ENCODE measurements at regions not wholly inside any gene's neighbourhood (a gene's known extent, or its start where the extent isn't known, plus 50 kb on each side); places are given as distances from the start of the nearest gene placed in this dataset.

DNA sequence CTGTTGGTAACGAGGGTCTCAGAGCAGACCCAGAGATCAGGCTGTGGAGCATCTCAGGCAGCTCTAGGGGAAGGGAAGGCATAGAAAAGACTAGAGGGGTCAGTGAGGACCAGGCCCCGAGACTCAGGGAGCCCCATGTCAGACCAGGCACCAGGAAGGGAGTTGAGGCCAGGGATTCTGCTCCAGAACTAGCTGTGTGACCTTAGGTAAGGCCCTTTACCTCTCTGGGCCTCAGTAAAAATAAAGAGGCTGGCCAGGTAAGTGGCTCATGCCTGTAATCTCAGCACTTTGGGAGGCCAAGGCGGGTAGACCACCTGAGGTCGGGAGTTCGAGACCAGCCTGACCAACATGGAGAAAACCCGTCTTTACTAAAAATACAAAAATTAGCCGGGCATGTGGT lies 176.4 kb upstream of the IER5L start (continued):
- TF ChIP-seq, protein P1, sequence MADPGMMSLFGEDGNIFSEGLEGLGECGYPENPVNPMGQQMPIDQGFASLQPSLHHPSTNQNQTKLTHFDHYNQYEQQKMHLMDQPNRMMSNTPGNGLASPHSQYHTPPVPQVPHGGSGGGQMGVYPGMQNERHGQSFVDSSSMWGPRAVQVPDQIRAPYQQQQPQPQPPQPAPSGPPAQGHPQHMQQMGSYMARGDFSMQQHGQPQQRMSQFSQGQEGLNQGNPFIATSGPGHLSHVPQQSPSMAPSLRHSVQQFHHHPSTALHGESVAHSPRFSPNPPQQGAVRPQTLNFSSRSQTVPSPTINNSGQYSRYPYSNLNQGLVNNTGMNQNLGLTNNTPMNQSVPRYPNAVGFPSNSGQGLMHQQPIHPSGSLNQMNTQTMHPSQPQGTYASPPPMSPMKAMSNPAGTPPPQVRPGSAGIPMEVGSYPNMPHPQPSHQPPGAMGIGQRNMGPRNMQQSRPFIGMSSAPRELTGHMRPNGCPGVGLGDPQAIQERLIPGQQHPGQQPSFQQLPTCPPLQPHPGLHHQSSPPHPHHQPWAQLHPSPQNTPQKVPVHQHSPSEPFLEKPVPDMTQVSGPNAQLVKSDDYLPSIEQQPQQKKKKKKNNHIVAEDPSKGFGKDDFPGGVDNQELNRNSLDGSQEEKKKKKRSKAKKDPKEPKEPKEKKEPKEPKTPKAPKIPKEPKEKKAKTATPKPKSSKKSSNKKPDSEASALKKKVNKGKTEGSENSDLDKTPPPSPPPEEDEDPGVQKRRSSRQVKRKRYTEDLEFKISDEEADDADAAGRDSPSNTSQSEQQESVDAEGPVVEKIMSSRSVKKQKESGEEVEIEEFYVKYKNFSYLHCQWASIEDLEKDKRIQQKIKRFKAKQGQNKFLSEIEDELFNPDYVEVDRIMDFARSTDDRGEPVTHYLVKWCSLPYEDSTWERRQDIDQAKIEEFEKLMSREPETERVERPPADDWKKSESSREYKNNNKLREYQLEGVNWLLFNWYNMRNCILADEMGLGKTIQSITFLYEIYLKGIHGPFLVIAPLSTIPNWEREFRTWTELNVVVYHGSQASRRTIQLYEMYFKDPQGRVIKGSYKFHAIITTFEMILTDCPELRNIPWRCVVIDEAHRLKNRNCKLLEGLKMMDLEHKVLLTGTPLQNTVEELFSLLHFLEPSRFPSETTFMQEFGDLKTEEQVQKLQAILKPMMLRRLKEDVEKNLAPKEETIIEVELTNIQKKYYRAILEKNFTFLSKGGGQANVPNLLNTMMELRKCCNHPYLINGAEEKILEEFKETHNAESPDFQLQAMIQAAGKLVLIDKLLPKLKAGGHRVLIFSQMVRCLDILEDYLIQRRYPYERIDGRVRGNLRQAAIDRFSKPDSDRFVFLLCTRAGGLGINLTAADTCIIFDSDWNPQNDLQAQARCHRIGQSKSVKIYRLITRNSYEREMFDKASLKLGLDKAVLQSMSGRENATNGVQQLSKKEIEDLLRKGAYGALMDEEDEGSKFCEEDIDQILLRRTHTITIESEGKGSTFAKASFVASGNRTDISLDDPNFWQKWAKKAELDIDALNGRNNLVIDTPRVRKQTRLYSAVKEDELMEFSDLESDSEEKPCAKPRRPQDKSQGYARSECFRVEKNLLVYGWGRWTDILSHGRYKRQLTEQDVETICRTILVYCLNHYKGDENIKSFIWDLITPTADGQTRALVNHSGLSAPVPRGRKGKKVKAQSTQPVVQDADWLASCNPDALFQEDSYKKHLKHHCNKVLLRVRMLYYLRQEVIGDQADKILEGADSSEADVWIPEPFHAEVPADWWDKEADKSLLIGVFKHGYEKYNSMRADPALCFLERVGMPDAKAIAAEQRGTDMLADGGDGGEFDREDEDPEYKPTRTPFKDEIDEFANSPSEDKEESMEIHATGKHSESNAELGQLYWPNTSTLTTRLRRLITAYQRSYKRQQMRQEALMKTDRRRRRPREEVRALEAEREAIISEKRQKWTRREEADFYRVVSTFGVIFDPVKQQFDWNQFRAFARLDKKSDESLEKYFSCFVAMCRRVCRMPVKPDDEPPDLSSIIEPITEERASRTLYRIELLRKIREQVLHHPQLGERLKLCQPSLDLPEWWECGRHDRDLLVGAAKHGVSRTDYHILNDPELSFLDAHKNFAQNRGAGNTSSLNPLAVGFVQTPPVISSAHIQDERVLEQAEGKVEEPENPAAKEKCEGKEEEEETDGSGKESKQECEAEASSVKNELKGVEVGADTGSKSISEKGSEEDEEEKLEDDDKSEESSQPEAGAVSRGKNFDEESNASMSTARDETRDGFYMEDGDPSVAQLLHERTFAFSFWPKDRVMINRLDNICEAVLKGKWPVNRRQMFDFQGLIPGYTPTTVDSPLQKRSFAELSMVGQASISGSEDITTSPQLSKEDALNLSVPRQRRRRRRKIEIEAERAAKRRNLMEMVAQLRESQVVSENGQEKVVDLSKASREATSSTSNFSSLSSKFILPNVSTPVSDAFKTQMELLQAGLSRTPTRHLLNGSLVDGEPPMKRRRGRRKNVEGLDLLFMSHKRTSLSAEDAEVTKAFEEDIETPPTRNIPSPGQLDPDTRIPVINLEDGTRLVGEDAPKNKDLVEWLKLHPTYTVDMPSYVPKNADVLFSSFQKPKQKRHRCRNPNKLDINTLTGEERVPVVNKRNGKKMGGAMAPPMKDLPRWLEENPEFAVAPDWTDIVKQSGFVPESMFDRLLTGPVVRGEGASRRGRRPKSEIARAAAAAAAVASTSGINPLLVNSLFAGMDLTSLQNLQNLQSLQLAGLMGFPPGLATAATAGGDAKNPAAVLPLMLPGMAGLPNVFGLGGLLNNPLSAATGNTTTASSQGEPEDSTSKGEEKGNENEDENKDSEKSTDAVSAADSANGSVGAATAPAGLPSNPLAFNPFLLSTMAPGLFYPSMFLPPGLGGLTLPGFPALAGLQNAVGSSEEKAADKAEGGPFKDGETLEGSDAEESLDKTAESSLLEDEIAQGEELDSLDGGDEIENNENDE (IDR thresholded peaks at IDR 0.05; ENCODE audit: insufficient replicate concordance, low read length), result no peak
- no peak for TF ChIP-seq GTF2F1 (IDR thresholded peaks at IDR 0.05; ENCODE audit: borderline replicate concordance, low read depth, low read length)
- TF ChIP-seq SUZ12 (IDR thresholded peaks at IDR 0.05; ENCODE audit: low read length), result no peak
- no peak for TF ChIP-seq CEBPB (IDR thresholded peaks at IDR 0.05; ENCODE audit: low read depth, low read length)
- TF ChIP-seq CTCF (IDR thresholded peaks at IDR 0.05; ENCODE audit: control extremely low read depth in 1 of 3, insufficient read depth in 1 of 3, low read depth in 1 of 3, low read length in 3 of 3), result no peak
- no peak for TF ChIP-seq JUND (IDR thresholded peaks at IDR 0.05; ENCODE audit: low read length)
- no peak for TF ChIP-seq TCF12 (IDR thresholded peaks at IDR 0.05; ENCODE audit: low read depth, low read length)
- TF ChIP-seq TAF7 (optimal IDR thresholded peaks at IDR 0.05; ENCODE audit: borderline replicate concordance, low read depth, low read length), result no peak
- TF ChIP-seq TBP (IDR thresholded peaks at IDR 0.05; ENCODE audit: low read depth, low read length), result no peak
